ENCODE measurements at regions not wholly inside any gene's neighbourhood (a gene's known extent, or its start where the extent isn't known, plus 50 kb on each side); places are given as distances from the start of the nearest gene placed in this dataset.

GRCh38 chr2:220550995-220551700 is 923.7 kb downstream of the SLC4A3 start:
- DNase-seq (ENCODE audit: low spot score), result no peak
- in situ Hi-C loops (cut with MboI; ENCODE audit: low pct_unique_long_range_greater_than_20kb, low sequenced_read_pairs, unreplicated experiment), result no loop called here

DNA sequence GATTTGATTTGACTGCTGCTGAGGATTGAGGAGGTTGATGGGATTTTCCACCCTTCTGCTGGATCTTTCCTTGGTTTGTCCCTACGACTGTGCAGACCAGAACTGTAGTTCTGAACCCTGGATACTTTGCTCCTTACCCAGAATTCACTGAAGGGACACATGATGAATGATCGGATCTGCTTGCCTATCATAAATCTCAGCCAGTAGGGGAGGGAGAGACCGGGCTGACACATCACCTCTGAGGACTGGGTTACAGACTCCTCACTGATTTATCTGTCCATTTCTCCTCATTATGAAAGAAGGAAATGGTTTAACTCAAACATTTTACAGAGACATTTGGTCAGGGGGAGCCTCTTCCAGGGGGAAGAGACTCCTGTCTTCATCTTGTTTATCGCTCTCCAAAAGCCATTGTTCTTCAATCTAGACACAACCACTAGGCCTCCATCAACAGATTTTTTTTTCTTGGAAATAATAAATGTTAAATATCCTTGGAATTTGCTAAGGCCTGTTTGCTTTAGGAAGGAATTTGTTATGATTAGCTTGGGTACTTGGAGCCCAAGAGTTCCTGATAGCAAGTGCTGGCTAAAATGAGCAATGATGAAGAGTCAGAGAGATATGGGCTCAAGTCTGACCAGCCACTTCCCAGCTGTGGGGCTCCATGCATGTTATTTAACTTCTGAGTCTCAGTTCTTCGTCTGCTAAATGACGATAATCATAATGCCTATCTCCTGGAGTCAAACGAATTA is 925.5 kb downstream of the SLC4A3 start:
- in situ Hi-C loops (cut with MboI; ENCODE audit: low pct_unique_long_range_greater_than_20kb, low sequenced_read_pairs, unreplicated experiment), result no loop called here
- TF ChIP-seq, protein P1, sequence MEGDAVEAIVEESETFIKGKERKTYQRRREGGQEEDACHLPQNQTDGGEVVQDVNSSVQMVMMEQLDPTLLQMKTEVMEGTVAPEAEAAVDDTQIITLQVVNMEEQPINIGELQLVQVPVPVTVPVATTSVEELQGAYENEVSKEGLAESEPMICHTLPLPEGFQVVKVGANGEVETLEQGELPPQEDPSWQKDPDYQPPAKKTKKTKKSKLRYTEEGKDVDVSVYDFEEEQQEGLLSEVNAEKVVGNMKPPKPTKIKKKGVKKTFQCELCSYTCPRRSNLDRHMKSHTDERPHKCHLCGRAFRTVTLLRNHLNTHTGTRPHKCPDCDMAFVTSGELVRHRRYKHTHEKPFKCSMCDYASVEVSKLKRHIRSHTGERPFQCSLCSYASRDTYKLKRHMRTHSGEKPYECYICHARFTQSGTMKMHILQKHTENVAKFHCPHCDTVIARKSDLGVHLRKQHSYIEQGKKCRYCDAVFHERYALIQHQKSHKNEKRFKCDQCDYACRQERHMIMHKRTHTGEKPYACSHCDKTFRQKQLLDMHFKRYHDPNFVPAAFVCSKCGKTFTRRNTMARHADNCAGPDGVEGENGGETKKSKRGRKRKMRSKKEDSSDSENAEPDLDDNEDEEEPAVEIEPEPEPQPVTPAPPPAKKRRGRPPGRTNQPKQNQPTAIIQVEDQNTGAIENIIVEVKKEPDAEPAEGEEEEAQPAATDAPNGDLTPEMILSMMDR (IDR thresholded peaks at IDR 0.05; ENCODE audit: extremely low read depth, insufficient read depth, missing control alignments), result no peak
- DNase-seq (ENCODE audit: low spot score), result no peak

More at GRCh38 chr2:220550995-220551700, 923.7 kb downstream of the SLC4A3 start:
- TF ChIP-seq, protein P1 (IDR thresholded peaks at IDR 0.05; ENCODE audit: extremely low read depth, insufficient read depth, missing control alignments), result no peak

GRCh38 chr2:220555961-220556630 is 928.7 kb downstream of the SLC4A3 start:
- no peak for DNase-seq (ENCODE audit: low spot score)
- in situ Hi-C loops (cut with MboI; ENCODE audit: low pct_unique_long_range_greater_than_20kb, low sequenced_read_pairs, unreplicated experiment), result no loop called here

GRCh38 chr2:220556658-220557057 is 929.2 kb downstream of the SLC4A3 start:
- DNase-seq (ENCODE audit: low spot score), result no peak
- TF ChIP-seq, protein P1 (IDR thresholded peaks at IDR 0.05; ENCODE audit: extremely low read depth, insufficient read depth, missing control alignments), result no peak
- in situ Hi-C loops (cut with MboI; ENCODE audit: low pct_unique_long_range_greater_than_20kb, low sequenced_read_pairs, unreplicated experiment), result no loop called here

More at GRCh38 chr2:220555961-220556630, 928.7 kb downstream of the SLC4A3 start:
- TF ChIP-seq, protein P1 (IDR thresholded peaks at IDR 0.05; ENCODE audit: extremely low read depth, insufficient read depth, missing control alignments), result no peak

DNA sequence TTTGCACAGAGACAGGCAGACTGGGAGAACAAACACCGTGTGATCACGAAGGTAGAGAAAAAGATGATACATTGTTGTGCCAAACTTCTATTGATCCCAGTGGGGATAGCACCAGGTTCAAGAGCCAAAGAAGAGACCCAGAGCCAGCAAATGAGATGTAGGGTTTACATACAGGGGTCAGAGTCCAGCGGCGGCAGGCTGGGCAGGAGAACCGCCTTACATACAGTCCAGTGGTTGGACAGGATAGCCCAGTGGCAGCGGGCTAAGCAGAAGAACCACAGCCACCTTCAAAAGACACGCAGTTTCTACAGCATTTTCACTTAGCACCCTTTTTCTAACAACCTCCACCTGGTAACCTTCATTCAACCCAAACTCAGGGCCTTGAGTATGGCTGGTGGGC is 932.8 kb downstream of the SLC4A3 start:
- TF ChIP-seq, protein P1 (IDR thresholded peaks at IDR 0.05; ENCODE audit: extremely low read depth, insufficient read depth, missing control alignments), result no peak
- in situ Hi-C loops (cut with MboI; ENCODE audit: low pct_unique_long_range_greater_than_20kb, low sequenced_read_pairs, unreplicated experiment), result no loop called here
- DNase-seq (ENCODE audit: low spot score), result no peak

DNA sequence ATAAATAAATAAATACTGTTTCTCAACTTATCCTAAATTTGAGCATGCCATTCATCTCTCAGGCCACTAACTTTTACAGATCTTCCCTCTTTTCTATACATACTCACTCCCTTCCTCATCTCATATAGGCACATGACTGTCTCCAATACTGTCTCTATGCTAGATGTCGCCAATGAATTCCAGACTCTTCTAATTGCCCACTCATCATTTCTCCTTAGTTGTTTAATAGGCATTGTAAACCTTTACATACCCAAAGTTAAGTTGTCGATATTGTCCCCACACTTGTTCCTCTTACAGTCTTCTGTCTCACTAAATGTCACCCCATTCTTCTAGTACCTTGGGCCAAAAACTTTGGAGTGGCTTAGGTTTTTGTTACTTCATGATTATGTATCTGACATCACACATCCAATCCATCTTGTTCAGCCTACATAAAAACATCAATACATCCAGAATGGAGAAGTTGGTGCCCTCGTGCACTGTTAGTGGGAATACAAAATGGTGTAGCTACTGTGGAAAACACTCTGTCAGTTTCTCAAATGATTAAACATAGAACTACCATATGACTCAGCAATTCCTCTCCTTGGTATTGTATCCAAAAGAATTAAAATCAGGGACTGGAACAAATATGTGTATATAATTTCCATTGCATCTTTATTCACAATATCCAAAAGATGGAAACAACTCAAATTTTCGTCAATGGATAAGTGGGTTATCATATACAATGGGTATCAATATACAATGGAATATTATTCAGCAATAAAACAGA is 935.1 kb downstream of the SLC4A3 start:
- in situ Hi-C loops (cut with MboI; ENCODE audit: low pct_unique_long_range_greater_than_20kb, low sequenced_read_pairs, unreplicated experiment), result no loop called here
- TF ChIP-seq, protein P1 (IDR thresholded peaks at IDR 0.05; ENCODE audit: extremely low read depth, insufficient read depth, missing control alignments), result no peak
- DNase-seq (ENCODE audit: low spot score), result no peak
